Endodermal cell (in vitro differentiated cells): ENCODE measurements at regions not wholly inside any gene's neighbourhood (a gene's known extent, or its start where the extent isn't known, plus 50 kb on each side); places are given as distances from the start of the nearest gene placed in this dataset.
A peak's percentile ranks its signal among the peaks of the same experiment; 100 is the strongest.

Source experiments
- DNase-seq: peaks from one replicate; pipeline ENCODE4 v3.0.0-alpha.2; 2017
- H3K27ac ChIP-seq: 2 replicates; pipeline ENCODE4 v1.5.1; 2013; ENCODE audit warnings: mild to moderate bottlenecking, low read depth, low read length, moderate library complexity
- H3K27me3 ChIP-seq: 2 replicates; pipeline ENCODE4 v1.6.1; 2013; ENCODE audit warnings: mild to moderate bottlenecking, low read length, moderate library complexity; ENCODE audit not compliant: insufficient read depth, control insufficient read depth, poor library complexity, severe bottlenecking
- H3K36me3 ChIP-seq: 2 replicates; pipeline ENCODE4 v1.7.0; 2013; ENCODE audit warnings: mild to moderate bottlenecking, low read length, moderate library complexity; ENCODE audit not compliant: control insufficient read depth, insufficient read depth
- H3K4me1 ChIP-seq: one replicate; pipeline ENCODE4 v1.7.0; 2013; ENCODE audit warnings: low read length; ENCODE audit not compliant: control insufficient read depth, insufficient read depth
- H3K4me3 ChIP-seq: 2 replicates; pipeline ENCODE4 v1.5.1; 2013; ENCODE audit warnings: mild to moderate bottlenecking, low read length, moderate library complexity
- H3K9ac ChIP-seq: 2 replicates; pipeline ENCODE4 v1.6.1; 2013; ENCODE audit warnings: mild to moderate bottlenecking, low read length, moderate library complexity; ENCODE audit not compliant: poor library complexity, severe bottlenecking; ENCODE audit errors: extremely low read depth
- H3K9me3 ChIP-seq: 2 replicates; pipeline ENCODE4 v1.6.1; 2013; ENCODE audit warnings: mild to moderate bottlenecking, low read length, moderate library complexity; ENCODE audit not compliant: control insufficient read depth
- H3K27ac Mint-ChIP-seq: 2 replicates; pipeline ENCODE4 v1.8.0; 2020; ENCODE audit warnings: mixed read lengths
- H3K27me3 Mint-ChIP-seq: 2 replicates; pipeline ENCODE4 v1.8.0; 2021; ENCODE audit warnings: mild to moderate bottlenecking, mixed read lengths; ENCODE audit not compliant: insufficient read depth
- H3K36me3 Mint-ChIP-seq: 2 replicates; pipeline ENCODE4 v1.8.0; 2020; ENCODE audit warnings: low read depth, mixed read lengths
- H3K4me1 Mint-ChIP-seq: 2 replicates; pipeline ENCODE4 v1.8.0; 2020; ENCODE audit warnings: mixed read lengths
- H3K4me3 Mint-ChIP-seq: 2 replicates; pipeline ENCODE4 v1.8.0; 2020; ENCODE audit warnings: mild to moderate bottlenecking, moderate library complexity, mixed read lengths
- H3K9me3 Mint-ChIP-seq: 2 replicates; pipeline ENCODE4 v1.8.0; 2020; ENCODE audit warnings: mild to moderate bottlenecking, mixed read lengths
- CTCF ChIP-seq: fragments of 200-600 bp; sonication (generic); conservative IDR thresholded peaks from 2 replicates; pipeline ENCODE4 v1.5.0; 2021; ENCODE audit warnings: antibody characterized with exemption, mild to moderate bottlenecking
- WGBS, 2 experiments: methylation state at CpG; one replicate each; pipeline versions ENCODE4 v1.1.5 to v1.1.7; 2013; ENCODE audit warnings: missing lambda C conversion rate in 2 of 2, mixed read lengths in 1 of 2; ENCODE audit not compliant: insufficient coverage in 1 of 2, insufficient read length in 1 of 2; 5-methylcytosine and 5-hydroxymethylcytosine counted together

GRCh38 chr3:86695752-86696151 is 295.2 kb downstream of the VGLL3 start:
- Mint-ChIP-seq H3K9me3 (no peaks in the 10 kb centered on the region), H3K4me1 (peaks cover 26% of the 10 kb centered on the region), H3K4me3 (peak overlapping the region; percentile 51), H3K36me3 (no peaks in the 10 kb centered on the region), H3K27ac (no peak overlapping the region), H3K27me3 (no peaks in the 10 kb centered on the region)
- H3K27ac ChIP-seq: no peak overlapping the region
- H3K36me3 ChIP-seq: no peaks in the 10 kb centered on the region
- peak; percentile 55 for TF ChIP-seq CTCF
- WGBS, 2 experiments: 87 to 88% methylated on average over 5 of the region's 5 CpGs
- peak; percentile 65 for DNase-seq
- no peaks in the 10 kb centered on the region for H3K4me1 ChIP-seq
- no peaks in the 10 kb centered on the region for H3K27me3 ChIP-seq
- H3K9me3 ChIP-seq: no peaks in the 10 kb centered on the region
- no peak overlapping the region for H3K4me3 ChIP-seq
- no peak overlapping the region for H3K9ac ChIP-seq

GRCh38 chr3:86673991-86674390 is 317.0 kb downstream of the VGLL3 start:
- Histone ChIP-seq H3K4me1 (no peaks in the 10 kb centered on the region), H3K36me3 (no peaks in the 10 kb centered on the region), H3K27me3 (no peaks in the 10 kb centered on the region), H3K9ac (no peak overlapping the region), H3K4me3 (no peak overlapping the region), H3K27ac (no peak overlapping the region), H3K9me3 (no peaks in the 10 kb centered on the region)
- H3K27ac Mint-ChIP-seq: no peak overlapping the region
- no peak for TF ChIP-seq CTCF
- no peak overlapping the region for H3K4me3 Mint-ChIP-seq
- H3K27me3 Mint-ChIP-seq: no peaks in the 10 kb centered on the region
- peaks cover 6% of the 10 kb centered on the region for H3K9me3 Mint-ChIP-seq
- no peaks in the 10 kb centered on the region for H3K36me3 Mint-ChIP-seq
- no peak for DNase-seq
- no peaks in the 10 kb centered on the region for H3K4me1 Mint-ChIP-seq

- Mint-ChIP-seq H3K9me3 (no peaks in the 10 kb centered on the region), H3K4me1 (no peaks in the 10 kb centered on the region), H3K36me3 (no peaks in the 10 kb centered on the region), H3K4me3 (no peak overlapping the region), H3K27ac (no peak overlapping the region), H3K27me3 (no peaks in the 10 kb centered on the region)
- TF ChIP-seq CTCF: no peak
- Histone ChIP-seq H3K4me3 (no peak overlapping the region), H3K36me3 (no peaks in the 10 kb centered on the region), H3K27ac (no peak overlapping the region), H3K9ac (no peak overlapping the region), H3K27me3 (no peaks in the 10 kb centered on the region), H3K4me1 (no peaks in the 10 kb centered on the region), H3K9me3 (no peaks in the 10 kb centered on the region)
- DNase-seq: no peak
- 93 to 96% methylated on average over 2 of the region's 2 CpGs for WGBS, 2 experiments
These were observed 329.1 kb downstream of the VGLL3 start for GRCh38 chr3:86661817-86662216.
